ENCODE measurements at regions not wholly inside any gene's neighbourhood (a gene's known extent, or its start where the extent isn't known, plus 50 kb on each side); places are given as distances from the start of the nearest gene placed in this dataset.
"Not testable (repeated sequence)": the region's sequence is repeated elsewhere in the genome, so short reads cannot be mapped to it uniquely, and the experiment has no call there.

DNA sequence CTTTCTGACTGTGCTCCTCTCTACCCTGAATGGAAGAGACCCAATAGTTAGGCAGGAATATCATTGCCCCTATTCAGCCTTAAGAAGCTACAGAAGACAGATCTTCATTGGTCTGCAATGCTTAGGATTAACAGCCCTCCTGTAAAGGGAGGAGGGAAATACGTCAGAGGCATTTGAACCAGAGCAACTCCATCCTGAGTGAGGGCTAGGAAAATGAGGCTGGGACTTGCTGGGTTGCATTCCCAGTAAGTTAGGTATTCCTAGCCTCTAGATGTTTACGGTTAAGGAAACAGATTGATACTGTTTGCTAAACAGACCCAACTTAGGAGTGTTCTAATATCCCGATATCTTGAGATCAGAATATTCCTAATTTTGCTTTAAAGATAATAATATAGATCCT is 63.5 kb downstream of the PCDH18 start:
- DNase-seq (ENCODE audit: low spot score) = no peak

DNA sequence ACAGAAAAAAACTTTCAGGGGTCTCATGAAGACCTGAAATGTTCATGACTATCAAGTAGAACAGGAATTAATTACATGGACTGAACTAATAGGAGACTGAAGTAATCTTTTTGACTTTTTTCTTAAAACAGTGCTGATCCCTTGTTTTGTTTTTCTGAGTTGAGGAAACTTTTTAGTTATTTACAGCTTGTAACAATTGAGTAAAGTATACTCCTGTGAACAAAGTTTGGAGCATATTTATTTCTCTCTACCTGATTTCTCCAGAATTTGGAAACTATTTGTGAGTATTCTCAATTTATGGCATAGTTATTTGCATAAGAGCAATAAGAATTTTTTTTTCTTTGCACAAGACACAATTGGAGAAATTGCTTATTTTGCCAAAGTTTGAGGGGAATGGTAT is 64.8 kb downstream of the PCDH18 start:
- no peak for DNase-seq (ENCODE audit: low spot score)

DNA sequence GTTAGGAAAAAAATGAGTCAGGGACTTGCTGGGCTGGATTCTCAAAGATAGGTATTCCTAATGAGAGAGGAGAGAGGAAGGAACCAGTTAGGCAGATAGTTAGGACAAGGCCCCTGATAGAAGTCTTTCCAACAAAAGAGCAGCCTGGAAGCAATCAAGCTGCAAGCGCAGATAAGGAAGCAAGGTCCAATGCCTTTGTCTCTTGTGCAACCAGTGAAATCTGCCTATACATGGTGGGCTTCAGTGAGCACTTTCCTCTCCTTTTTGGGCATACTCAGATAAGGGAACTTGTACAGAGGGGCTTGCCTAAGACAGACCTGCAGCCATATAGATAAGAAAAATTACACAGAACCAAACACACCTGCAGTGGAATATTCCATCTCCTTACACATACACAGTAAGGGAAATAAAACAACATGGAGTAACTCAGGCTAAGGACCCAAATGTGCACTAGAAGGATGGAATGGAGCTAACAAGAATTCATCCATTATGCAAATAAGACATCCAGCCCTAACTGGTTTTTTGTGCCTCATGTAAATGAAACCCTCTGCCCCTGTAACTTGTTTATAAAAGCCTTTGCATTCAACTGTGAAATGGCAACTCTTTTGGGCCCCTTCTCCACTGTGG is 68.8 kb downstream of the PCDH18 start:
- no peak for DNase-seq (ENCODE audit: low spot score)

DNA sequence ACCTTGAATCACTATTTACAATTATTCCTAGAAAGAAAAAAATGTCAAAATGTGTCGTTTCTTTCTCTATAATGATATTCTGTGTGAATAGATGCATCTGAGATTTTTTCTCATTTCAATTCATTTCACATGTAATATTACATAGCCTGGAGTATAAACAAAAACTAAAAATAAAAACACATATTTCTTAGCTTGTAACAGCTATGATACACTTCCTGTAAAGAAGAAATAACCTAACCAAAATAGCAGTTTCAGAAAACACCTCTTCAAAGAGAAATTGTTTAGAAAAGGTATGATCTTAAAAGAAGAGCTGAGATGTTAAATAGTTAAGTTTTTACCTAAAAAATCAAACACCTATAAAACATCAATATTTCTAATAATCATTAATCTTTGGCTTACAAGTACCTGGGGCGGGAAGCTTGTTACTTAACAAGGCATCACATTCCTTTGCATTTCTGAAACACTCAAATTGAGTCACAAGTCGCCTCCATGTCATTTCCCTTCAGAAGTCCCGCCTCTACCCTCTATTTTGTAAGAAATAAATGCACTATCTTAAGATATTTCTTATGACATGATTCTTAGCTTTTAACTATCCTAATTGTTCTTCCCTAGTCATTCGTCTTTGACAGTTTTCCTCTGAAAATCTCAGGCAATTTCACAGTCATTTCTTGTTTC is 76.5 kb downstream of the PCDH18 start:
- no peak for DNase-seq (ENCODE audit: low spot score)

DNA sequence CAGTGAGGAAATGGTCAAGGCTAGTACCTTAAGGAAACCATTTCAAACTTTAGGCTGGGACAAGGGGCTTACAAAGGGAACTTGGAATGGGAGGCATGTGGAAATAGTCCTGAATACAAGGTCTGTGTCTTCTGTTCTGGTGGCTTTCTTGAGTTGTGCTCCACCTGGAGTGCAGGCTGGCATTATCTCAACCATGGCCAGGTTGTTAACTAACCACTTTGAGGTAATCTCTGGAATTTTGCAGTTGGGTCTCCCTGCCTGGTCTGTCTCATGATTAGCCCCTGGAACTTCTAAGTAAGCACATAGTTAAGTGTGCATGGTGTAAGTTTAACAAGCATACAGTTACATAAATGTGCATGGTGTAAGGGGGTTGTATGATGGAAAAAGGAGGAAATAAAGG is 77.5 kb downstream of the PCDH18 start:
- DNase-seq (ENCODE audit: low spot score) = no peak

DNA sequence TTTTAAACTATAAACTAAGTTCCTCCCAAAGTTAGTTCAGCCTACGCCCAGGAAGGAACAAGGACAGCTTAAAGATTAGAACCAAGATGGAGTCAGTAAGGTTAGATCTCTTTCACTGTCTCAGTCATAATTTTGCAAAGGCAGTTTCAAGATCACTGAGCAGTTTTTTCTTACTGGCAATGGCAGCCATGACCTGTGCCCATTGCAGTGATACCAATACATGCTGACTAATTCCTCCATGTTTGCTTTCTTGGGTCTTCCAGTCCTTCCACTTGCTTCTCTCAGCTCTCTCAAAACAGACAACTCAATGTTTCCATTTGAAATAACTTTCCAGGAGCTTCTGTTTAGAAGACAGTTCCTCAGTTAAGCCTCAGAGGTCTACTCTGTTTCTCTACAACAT is 79.5 kb downstream of the PCDH18 start:
- DNase-seq (ENCODE audit: low spot score) = no peak

DNA sequence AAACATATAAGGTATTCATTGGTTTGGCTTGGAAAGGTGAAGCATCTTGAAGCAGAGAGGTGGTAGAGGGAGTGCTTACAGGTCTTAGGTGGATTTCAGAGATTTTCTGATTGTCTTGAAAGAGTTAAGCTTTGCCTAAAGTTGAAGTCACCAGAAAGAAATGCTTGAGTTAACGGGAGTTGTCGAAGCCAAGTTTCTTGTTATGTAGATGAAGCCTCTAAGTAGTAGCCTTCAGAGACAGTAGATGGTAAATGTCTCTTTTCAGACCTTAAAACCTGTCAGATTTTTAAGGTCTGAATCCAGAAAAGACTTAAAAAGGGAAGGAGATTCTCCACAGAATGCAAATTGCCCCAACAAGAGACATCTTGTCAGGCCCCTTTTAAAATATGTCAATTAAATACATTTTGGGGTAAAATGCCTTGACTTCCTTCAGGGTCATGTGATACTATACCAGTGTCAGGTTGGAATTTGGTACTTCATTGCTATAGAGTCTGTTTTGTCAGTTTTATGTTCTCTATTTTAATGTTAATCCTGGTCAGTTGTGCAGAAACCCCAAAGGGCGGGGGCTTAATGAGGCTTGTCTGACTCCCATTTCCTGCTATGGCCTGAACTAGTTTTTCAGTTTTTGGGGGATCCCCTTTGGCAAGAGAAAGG is 81.0 kb downstream of the PCDH18 start:
- DNase-seq (ENCODE audit: low spot score) = no peak

DNA sequence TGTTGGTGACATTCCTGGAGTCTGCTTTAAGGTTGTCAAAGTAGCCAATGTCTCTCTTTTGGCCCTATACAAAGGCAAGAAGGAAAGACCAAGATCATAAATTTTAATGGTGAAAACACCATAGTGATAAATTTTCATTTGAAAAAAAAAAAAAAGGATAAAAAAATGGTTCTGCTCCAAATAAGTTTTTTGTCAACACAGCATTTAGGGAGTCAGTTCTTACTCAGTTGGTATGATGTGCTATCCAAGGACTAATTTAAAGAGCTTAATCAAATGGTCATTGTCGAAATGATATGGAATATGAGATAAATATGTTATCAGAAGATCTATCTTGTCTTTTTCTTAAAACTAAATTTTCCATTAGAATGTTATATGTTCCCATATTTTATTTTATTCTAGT is 83.9 kb downstream of the PCDH18 start:
- no peak for DNase-seq (ENCODE audit: low spot score)

DNA sequence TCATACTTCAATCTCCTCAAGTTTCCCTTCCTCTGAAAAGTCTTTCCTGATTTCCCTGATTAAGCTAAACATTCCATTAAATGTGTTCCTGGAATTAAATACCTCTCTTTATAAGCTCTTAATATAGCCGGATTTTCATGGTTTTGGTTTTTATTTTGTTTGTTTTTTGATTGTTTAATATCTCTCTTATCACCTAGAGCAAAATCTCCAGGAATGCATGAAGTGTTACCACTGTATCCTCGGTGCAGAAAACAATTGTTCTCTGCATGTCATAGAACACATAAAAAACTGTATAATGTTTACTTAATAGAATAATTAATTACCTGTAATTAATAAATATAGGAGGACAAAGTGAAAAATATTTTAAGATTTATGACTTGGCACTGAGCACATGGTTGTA is 86.2 kb downstream of the PCDH18 start:
- no peak for DNase-seq (ENCODE audit: low spot score)

DNA sequence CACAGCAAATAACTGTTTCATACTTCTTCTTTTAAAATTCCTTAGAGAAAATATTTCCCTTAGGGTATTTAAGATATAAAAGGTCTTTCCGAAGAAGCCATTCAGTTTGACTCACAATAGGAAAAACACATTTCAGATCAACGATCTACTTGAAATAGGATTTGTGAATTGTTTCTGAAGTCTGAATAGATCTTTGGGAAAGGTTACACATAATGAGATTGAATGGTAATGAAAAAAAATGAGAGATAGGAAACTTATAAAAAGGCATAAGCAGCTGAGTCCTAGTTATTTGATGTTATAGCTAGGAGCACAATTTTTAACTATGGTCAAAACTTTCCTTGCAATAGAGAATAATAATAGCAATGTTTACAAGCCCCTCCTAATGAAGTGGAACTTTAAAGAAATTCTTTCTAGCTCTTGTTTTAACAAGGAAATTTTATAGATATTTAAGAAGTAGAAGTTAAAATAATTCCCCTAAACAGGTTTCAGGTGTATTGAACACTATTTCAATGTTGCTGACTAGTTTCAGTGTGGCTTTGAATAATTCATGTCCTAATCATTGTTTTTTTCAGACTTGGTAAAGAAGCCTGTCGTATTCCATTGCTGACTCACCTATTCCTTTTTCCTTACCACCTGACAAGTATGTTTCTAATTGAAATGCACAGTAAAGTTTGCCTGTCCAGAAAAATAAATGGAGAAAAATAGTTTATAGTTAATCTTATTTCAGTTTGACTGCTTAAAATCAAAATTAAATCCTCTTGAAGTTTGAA is 89.1 kb downstream of the PCDH18 start:
- no peak for DNase-seq (ENCODE audit: low spot score)

DNA sequence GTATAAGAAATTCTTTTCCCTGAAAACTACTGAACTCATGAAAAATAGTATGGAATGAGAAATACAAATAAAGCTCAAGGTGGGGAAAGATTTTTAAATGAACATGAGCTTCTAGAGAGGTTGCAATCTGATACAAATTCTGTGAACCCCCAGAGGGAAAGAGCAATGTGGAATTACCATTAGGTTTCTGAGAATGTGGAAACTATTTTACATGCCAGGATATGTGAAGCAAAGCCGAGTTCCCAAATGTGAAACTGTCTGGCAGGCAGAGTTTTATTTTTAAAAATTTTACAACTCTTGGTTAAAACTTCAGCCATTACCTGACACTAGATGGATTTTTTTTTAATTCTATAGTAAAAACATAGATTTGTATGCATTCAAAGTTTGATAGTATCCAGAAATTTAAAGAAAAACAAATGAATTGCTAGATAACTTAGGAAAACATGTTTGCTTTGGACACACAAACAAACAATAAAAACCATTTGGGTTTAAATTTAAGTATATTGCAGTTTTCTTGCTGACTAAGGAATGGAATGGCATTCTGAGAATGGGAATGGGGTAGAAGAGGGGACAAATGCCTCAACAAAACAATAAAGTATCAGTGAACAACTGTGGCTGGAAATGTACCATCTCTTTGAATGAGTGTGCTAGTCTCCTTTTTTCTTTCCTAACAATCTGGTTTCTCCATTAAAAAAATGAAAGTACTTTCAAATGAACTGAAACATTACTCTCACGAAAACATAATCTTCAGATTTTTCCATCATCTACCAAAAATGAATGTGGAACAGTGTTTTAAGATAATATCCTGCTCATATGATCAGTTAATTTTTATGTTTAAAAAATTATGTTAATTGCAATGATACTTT is 99.6 kb downstream of the PCDH18 start:
- no peak for DNase-seq (ENCODE audit: low spot score)

DNA sequence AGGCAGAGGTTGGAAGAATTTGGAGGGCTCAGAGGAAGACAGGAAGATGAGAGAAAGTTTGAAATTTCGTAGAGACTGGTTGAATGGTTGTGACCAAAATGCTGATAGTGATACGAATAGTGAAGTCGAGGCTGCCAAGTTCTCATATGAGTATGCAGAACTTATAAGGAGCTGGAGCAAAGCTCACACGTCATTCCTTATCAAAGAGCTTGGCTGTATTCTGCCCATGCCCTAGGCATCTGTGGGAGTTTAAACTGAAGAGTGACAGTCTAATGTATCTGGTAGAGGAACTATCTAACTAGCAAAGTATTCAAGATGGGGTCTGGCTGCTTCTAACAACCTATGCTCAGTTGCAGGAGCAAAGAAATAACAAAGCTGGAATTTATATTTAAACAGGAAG is 102.1 kb downstream of the PCDH18 start:
- DNase-seq (ENCODE audit: low spot score) = no peak

DNA sequence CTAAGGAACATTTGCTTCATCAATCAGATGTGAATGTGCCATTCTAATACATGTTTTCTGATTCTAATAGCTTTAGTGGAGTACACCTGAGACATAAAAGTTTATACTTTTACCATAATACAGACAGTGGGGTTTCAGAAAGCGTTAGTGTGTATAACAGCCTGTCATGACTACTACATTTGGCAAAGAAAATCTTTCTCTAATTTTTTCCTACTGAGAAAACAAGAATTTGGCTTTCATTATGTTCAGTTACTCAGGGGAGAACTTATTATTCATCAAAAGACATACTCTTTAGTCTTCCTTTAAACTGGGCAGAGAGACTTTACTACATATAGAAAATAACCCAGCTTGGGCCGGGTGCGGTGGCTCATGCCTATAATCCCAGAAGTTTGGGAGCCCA is 104.9 kb downstream of the PCDH18 start:
- no peak for DNase-seq (ENCODE audit: low spot score)

DNA sequence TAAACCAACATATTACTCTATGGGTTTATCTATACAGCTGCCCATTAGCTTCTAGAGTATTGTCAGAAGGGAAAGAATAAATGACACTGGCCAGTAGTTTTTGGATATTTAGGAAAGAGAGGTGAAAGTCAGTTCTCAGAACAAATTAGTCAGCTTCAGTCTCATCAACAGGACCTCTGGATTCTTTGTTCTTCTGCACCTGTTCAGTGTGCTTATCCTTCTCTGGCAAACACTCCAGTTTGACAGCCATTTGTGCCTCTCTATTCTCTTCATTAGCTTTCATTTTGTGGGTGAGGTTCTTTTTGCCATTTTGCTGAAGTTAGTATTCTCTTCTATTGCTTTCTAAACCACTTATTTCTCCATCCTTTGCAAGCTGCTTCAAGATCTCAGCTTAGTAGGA is 107.0 kb downstream of the PCDH18 start:
- no peak for DNase-seq (ENCODE audit: low spot score)

DNA sequence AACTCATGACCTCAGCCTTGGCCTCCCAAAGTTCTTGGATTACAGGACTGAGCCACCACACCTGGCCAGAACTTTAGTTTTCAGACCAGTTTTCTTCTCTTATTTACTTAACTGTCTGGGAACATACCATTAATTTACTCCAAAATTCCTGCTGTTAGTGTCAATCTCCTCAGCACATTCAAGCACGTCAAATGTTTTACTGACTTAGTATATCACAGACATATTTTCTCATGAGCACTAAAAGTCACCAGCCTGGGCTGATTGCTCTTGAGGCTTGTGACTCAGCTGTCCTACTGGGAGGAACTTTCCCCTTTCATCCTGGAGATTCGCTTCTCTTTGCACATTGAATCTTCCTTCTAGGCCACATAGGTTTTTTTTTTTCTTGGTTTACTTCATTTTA is 109.6 kb downstream of the PCDH18 start:
- no peak for DNase-seq (ENCODE audit: low spot score)

DNA sequence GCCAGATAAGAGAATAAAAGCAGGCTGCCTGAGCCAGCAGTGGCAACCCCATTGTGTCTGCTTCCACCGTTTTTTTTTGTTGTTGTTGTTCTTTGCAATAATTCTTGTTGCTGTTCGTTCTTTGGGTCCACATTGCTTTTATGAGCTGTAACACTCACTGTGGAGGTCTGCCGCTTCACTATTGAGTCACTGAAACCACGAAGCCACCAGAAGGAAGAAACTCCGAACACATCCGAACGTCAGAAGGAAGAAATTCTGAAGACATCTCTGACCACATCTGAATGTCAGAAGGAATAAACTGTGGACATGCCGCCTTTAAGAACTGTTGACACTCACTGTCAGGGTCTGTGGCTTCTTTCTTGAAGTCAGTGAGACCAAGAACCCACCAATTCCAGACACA is 110.5 kb downstream of the PCDH18 start:
- no peak for DNase-seq (ENCODE audit: low spot score)

DNA sequence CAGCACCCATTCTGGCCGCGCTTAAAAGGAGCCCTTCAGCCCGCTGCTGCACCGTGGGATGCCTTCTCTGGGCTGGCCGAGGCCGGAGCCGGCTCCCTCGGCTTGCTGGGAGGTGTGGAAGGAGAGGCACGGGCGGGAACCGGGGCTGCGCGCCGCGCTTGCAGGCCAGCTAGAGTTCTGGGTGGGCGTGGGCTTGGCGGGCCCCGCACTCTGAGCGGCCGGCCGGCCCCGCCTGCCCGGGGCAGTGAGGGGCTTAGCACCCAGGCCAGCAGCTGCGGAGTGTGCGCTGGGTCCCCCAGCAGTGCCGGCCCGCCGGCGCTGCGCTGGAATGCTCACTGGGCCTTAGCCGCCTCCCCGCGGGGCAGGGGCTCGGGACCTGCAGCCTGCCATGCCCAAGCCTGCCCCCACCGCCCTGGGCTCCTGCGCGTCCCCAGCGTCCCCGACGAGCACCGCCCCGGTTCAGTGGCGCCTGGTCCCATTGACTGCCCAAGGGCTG is 111.3 kb downstream of the PCDH18 start:
- no peak for DNase-seq (ENCODE audit: low spot score)

DNA sequence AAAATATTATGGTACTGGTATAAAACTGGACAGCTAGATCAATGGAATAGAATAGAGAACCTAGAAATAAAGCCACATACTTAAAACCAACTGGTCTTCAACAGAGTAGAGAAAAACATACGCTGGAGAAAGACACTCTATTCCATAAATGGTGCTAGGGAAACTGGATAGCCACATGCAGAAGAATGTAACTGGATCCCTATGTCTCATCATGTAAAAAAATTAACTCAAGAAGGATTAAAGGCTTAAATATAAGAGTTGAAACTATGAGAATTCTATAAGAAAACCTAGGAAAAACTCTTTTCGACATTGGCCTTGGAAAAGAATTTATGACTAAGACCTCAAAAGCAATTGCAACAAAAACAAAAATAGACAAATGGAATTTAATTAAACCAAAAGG is 114.6 kb downstream of the PCDH18 start:
- no peak for DNase-seq (ENCODE audit: low spot score)

DNA sequence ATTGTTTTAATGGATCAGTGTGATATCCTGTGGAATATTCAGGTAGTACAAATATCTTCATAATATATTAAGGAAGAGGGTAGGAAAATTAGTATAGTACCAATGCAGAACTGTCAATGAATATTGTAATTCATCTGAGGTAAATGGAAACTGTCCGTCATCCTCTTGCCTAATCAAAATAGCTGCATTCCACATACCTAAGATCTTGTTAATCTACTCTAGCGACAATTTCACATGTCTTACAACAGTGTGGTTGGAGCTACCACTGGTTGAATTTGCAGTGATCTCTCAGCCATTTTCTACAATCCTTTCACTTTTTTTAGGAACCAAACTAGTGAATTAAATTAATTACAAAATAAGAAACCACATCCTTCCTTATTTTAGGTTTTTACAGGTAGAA is 117.5 kb downstream of the PCDH18 start:
- no peak for DNase-seq (ENCODE audit: low spot score)

DNA sequence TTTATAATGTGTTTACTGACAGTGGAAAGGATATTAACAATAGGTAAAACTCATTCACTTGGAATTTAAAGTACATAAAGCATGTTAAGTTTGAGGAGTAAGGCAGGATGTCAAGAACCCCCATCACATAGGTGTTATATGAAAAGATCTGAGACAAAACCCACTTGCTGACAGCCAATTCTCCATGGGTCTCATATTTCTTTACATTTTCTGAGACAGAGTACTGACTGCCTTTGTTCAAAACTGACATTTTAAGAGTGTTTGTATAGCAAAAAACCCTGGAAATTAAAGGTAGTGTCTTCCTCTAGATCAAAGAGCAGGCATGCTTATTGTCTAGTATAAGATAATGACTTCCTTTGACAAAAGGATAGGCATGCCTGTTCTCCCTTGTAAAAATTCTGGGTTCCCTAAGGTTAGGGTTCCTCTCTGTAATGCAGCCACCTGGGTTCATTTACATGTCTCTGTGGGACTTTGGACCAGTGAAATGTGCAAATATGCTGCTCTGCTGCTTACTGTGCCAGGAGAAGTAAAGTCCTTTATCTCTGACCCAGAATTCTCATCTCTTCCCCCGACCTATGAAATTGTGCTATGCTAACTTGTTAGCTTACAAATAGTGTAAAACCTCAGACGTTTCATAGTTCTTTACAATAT is 123.6 kb downstream of the PCDH18 start:
- no peak for DNase-seq (ENCODE audit: low spot score)

DNA sequence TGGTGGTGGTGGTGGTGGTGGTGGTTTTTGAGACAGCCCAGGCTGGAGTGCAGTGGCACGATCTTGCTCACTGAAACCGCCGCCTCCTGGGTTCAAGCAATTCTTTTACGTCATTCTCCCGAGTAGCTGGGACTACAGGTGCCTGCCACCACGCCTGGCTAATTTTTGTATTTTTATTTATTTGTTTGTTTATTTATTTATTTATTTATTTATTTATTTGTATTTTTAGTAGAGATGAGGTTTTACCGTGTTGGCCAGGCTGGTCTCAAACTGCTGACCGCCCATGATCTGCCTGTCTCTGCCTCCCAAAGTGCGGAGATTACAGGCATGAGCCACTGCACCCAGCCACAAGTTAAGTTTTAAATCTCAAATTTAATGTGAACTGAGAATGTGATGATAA is 126.5 kb downstream of the PCDH18 start:
- DNase-seq (ENCODE audit: low spot score) = not testable (repeated sequence)

Measured in putamen (tissue), 1 donor.